IMR-90 (cell line): ENCODE measurements at regions not wholly inside any gene's neighbourhood (a gene's known extent, or its start where the extent isn't known, plus 50 kb on each side); places are given as distances from the start of the nearest gene placed in this dataset.
"Not testable (repeated sequence)": the region's sequence is repeated elsewhere in the genome, so short reads cannot be mapped to it uniquely, and the experiment has no call there.

Experiments used
- BHLHE40 ChIP-seq: fragments of 150-350 bp; IDR thresholded peaks from 2 replicates; pipeline ENCODE4 v1.6.1; 2016; ENCODE audit warnings: mild to moderate bottlenecking, low read depth, low read length
- CHD1 ChIP-seq: IDR thresholded peaks from 2 replicates; pipeline ENCODE4 v1.6.1; 2012; ENCODE audit warnings: low read depth, low read length, improper control_type of control experiment
- POLR2A ChIP-seq: IDR thresholded peaks from 2 replicates; pipeline ENCODE4 v1.6.1; 2012; ENCODE audit warnings: mild to moderate bottlenecking, low read depth, low read length
- SMC3 ChIP-seq: fragments of 150-350 bp; IDR thresholded peaks from 2 replicates; pipeline ENCODE4 v1.6.1; 2016; ENCODE audit warnings: low read depth, mild to moderate bottlenecking, antibody characterized with exemption, low read length, moderate library complexity
- TF ChIP-seq, protein P1 (sequence below): conservative IDR thresholded peaks from 2 replicates; pipeline ENCODE4 v1.5.1; 2012; ENCODE audit warnings: mild to moderate bottlenecking, low read depth, low read length, improper control_type of control experiment
- TF ChIP-seq, protein P2 (sequence below): fragments of 150-350 bp; IDR thresholded peaks from 2 replicates; pipeline ENCODE4 v1.6.1; 2017; ENCODE audit warnings: mild to moderate bottlenecking, antibody characterized with exemption, low read length, low read depth

DNA sequence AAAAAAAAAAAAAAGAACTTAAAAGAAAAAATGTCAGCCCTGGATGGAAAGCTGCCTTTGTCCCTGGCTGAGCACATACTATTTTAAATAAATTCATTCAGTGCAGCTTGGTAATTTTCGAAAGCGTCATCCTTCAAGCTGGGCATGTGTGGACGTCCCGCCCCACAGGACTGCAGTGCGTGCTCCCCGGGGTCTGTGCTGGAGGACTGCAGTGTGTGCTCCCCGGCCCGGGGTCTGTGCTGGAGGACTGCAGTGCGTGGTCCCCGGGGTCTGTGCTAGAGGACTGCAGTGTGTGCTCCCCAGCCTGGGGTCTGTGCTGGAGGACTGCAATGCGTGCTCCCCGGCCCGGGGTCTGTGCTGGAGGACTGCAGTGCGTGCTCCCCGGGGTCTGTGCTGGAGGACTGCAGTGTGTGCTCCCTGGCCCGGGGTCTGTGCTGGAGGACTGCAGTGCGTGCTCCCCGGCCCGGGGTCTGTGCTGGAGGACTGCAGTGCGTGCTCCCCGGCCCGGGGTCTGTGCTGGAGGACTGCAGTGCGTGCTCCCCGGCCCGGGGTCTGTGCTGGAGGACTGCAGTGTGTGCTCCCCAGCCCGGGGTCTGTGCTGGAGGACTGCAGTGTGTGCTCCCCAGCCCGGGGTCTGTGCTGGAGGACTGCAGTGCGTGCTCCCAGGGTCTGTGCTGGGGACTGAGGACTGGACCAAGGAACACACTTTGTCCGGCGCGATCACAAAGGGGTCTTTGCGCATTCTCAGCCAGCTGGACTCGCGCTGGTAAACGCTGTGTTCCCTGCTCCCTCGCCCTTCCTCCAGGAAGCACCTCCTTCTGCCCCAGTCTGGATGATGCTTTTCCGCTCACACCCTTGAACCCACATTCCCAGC is 86.3 kb downstream of the CPN2 start:
- not testable (repeated sequence) for TF ChIP-seq SMC3, POLR2A, BHLHE40, CHD1
- TF ChIP-seq, protein P1, sequence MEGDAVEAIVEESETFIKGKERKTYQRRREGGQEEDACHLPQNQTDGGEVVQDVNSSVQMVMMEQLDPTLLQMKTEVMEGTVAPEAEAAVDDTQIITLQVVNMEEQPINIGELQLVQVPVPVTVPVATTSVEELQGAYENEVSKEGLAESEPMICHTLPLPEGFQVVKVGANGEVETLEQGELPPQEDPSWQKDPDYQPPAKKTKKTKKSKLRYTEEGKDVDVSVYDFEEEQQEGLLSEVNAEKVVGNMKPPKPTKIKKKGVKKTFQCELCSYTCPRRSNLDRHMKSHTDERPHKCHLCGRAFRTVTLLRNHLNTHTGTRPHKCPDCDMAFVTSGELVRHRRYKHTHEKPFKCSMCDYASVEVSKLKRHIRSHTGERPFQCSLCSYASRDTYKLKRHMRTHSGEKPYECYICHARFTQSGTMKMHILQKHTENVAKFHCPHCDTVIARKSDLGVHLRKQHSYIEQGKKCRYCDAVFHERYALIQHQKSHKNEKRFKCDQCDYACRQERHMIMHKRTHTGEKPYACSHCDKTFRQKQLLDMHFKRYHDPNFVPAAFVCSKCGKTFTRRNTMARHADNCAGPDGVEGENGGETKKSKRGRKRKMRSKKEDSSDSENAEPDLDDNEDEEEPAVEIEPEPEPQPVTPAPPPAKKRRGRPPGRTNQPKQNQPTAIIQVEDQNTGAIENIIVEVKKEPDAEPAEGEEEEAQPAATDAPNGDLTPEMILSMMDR = not testable (repeated sequence)
- TF ChIP-seq, protein P2, sequence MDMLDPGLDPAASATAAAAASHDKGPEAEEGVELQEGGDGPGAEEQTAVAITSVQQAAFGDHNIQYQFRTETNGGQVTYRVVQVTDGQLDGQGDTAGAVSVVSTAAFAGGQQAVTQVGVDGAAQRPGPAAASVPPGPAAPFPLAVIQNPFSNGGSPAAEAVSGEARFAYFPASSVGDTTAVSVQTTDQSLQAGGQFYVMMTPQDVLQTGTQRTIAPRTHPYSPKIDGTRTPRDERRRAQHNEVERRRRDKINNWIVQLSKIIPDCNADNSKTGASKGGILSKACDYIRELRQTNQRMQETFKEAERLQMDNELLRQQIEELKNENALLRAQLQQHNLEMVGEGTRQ = not testable (repeated sequence)
